Activated CD4-positive, alpha-beta memory T cell treated with anti-CD3 and anti-CD28 coated beads, Interleukin-2, amount 10 ng/mL, durations not matched to agents 7 days and 5 days (primary cell): ENCODE measurements at regions not wholly inside any gene's neighbourhood (a gene's known extent, or its start where the extent isn't known, plus 50 kb on each side); places are given as distances from the start of the nearest gene placed in this dataset.

ENCODE experiments used
- CTCF ChIA-PET: fragments of 350-600 bp; sonication (Branson Sonifier 250); formaldehyde crosslinking; loops from one replicate; lab custom pipeline; 2021; ENCODE audit warnings: antibody characterized with exemption, inconsistent platforms; lab: Charles Lee
- POLR2A ChIA-PET: fragments of 350-600 bp; sonication (Branson Sonifier 250); formaldehyde crosslinking; loops from one replicate; lab custom pipeline; 2021; ENCODE audit warnings: antibody characterized with exemption; lab: Charles Lee
- DNase-seq: peaks from one replicate; pipeline ENCODE4 v3.0.0-alpha.2; 2020
- H3K27ac Mint-ChIP-seq: one replicate; pipeline ENCODE4 v1.8.0; 2021; ENCODE audit warnings: mild to moderate bottlenecking, mixed read lengths
- H3K27me3 Mint-ChIP-seq: one replicate; pipeline ENCODE4 v1.8.0; 2021; ENCODE audit warnings: mixed read lengths
- H3K36me3 Mint-ChIP-seq: one replicate; pipeline ENCODE4 v1.8.0; 2021; ENCODE audit warnings: low read depth, mixed read lengths
- H3K4me1 Mint-ChIP-seq: one replicate; pipeline ENCODE4 v1.8.0; 2021; ENCODE audit warnings: mixed read lengths
- H3K4me3 Mint-ChIP-seq: one replicate; pipeline ENCODE4 v1.8.0; 2021; ENCODE audit warnings: mild to moderate bottlenecking, mixed read lengths
- H3K9me3 Mint-ChIP-seq: one replicate; pipeline ENCODE4 v1.8.0; 2021; ENCODE audit warnings: mixed read lengths

DNA sequence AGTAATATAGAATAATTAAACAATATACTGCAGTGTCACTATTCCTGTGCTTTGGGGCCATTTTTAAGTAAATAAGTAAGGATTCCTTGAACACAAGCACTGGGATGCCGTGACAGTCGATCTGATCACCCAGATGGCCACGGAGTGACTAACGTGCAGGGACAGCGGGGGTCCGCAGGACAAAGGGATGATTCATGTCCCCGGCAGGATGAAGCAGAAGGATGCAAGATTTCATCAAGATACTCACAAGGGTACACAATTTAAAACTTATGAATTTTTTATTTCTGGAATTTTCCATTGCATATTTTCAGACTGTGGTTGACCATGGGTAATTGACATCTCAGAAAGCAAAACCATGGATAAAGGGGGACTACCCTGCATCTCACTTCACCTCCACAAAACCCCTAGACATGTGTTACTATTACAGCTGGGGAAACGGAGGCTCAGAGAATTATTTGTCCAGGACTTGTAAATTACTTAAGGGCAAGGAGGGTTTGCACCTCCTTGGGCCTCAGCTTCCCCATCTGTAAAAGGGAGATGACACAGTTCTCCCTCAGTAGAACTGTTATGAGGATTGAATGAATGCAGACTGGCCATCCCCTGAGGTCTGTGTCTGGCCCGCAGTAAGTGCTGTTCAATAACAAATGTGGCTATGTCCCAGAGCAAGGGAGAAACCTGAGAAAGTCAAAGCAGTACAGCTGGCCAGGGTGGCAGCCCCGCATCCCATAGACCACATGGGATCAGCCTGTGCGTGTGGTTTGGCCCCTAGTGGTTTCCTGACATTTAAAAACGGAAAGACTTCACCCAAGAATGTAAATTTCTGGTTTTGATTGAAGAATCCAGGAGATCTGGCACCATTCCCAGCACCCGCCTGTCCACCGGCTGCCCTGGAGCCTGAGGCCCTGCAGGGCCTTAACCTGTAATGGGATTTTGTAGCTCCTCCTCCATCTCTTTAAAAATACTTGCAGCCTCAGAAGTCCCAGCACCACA is 235.5 kb downstream of the BMP7 start:
- no peaks in the 10 kb centered on the region for H3K36me3 Mint-ChIP-seq
- CTCF ChIA-PET = no interaction called here
- no peak overlapping the region for H3K27ac Mint-ChIP-seq
- no peaks in the 10 kb centered on the region for H3K27me3 Mint-ChIP-seq
- POLR2A ChIA-PET = no interaction called here
- H3K4me1 Mint-ChIP-seq = no peaks in the 10 kb centered on the region
- H3K4me3 Mint-ChIP-seq = no peak overlapping the region
- no peak for DNase-seq
- H3K9me3 Mint-ChIP-seq = peaks cover 2% of the 10 kb centered on the region

DNA sequence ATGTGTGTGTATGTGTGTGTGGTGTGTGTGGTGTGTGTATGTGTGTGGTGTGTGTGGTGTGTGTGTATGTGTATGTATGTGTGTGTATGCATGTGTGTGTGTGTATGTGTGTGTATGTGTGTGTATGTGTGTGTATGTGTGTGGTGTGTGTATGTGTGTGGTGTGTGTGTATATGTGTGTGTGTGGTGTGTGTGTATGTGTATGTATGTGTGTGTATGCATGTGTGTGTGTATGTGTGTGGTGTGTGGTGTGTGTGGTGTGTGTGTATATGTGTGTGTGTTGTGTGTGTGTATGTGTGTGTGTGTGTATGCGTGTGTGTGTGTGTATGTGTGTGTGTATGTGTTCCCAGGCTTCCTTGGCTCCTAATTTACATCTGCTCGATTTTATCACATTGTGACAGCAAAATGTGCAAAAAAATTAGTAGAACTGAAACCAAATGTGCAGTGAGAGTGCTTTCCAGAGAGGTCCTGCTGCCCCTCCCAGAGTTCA is 234.5 kb downstream of the BMP7 start:
- peaks cover 2% of the 10 kb centered on the region for H3K9me3 Mint-ChIP-seq
- no peaks in the 10 kb centered on the region for H3K36me3 Mint-ChIP-seq
- H3K27me3 Mint-ChIP-seq = no peaks in the 10 kb centered on the region
- DNase-seq = no peak
- no peaks in the 10 kb centered on the region for H3K4me1 Mint-ChIP-seq
- POLR2A ChIA-PET = no interaction called here
- H3K27ac Mint-ChIP-seq = no peak overlapping the region
- H3K4me3 Mint-ChIP-seq = no peak overlapping the region
- CTCF ChIA-PET = no interaction called here

DNA sequence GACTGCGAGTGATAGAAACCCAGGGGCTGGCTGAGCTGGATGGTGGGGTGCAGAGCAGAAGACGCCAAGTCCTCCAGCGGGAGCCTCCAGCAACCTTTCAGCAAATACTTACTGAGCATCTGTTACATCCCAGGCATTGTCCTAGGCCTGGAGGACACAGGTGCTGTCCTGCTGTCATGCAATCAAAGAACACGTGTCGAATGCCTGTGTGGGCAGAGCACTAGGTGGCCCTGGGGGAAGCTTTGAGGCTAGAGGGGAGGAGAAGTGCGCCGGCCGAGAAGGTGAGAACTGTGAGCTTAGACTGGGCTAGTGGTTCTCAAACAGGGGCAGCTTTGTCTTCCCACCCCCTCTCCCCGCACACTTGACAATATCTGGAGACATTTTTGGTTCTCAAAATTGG is 233.6 kb downstream of the BMP7 start:
- ChIA-PET POLR2A (no interaction called here), CTCF (no interaction called here)
- Mint-ChIP-seq H3K36me3 (no peaks in the 10 kb centered on the region), H3K27me3 (no peaks in the 10 kb centered on the region), H3K27ac (no peak overlapping the region), H3K4me1 (no peaks in the 10 kb centered on the region), H3K9me3 (peaks cover 2% of the 10 kb centered on the region), H3K4me3 (no peak overlapping the region)
- no peak for DNase-seq

DNA sequence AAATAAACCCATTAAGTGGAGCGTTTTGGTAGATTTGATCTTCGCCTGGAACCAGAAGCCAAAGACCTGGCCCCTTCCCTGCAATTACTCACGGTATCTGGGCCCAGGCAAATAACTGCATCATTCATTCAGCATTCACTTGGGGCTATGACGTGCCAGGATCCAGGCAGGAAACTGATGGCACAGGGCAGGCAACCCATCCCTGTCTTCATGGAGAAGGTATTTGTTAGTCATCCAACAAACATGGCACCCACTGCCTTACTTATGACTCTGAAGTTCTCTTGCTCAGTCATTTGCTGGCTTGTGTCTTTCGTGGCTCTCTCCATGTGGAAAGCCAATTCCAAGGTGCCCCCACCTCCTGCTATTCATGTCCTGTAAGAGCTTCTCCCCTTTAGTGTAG is 232.4 kb downstream of the BMP7 start:
- Mint-ChIP-seq H3K9me3 (peaks cover 2% of the 10 kb centered on the region), H3K4me1 (no peaks in the 10 kb centered on the region), H3K27ac (no peak overlapping the region), H3K36me3 (no peaks in the 10 kb centered on the region), H3K4me3 (no peak overlapping the region), H3K27me3 (no peaks in the 10 kb centered on the region)
- DNase-seq = no peak
- ChIA-PET POLR2A (no interaction called here), CTCF (no interaction called here)

DNA sequence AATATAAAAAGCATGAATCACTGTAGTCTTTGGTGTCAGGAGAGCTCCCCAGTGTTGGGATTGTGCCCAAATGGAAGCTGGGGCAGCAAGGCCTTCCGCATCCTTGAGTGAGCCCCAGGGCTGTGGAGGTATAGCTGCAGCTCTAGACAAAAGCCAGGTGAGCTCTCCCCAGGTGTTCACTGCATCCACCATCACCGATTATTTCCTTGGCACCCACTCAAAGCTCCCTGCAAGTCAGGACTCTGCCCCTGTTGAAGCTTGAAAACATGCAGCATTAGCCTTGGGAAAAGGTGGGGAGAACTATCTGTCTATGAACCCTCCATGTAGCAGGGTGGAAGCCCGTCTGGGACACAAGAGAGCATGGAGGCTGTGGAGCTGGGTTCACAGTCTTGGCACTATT is 228.8 kb downstream of the BMP7 start:
- Mint-ChIP-seq H3K27me3 (no peaks in the 10 kb centered on the region), H3K27ac (no peak overlapping the region), H3K9me3 (no peaks in the 10 kb centered on the region), H3K4me1 (no peaks in the 10 kb centered on the region), H3K36me3 (no peaks in the 10 kb centered on the region), H3K4me3 (no peak overlapping the region)
- DNase-seq = no peak
- ChIA-PET CTCF (no interaction called here), POLR2A (no interaction called here)

DNA sequence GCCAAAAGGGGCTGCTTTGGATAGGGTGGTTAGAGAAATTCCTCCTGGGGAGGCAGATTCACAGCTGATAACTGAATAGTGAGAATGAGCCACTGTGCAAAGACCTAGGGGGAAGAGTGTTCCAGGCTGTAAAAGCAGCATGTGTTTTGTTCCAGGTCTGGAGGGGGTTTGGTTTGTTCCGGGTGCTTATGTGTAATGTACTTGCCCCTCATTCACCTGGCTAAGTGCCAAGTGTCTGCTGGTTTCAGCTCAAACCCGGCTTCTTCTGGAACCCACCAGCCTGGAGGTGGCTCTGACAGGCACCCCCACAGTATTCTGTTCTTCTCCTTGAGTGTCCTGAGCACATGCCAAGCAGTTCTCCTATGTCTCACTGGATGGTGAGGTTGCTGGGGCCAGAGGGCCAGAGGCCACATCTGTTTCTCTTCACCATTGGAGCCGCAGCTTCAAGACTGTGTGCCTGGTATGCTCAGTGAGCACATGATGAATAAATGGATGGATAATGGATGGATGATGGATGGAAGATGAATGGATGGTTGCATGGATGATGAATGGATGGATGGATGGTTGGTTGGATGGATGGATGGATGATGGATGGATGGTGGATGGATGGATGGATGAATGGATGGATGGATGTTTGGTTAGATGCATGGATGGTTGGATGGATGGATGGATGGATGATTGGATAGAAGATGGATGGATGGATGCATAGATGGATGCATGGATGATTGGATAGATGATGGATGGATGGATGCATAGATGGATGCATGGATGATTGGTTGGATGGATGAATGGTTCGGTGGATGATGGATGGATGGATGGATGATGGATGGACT is 227.6 kb downstream of the BMP7 start:
- DNase-seq = no peak
- H3K36me3 Mint-ChIP-seq = no peaks in the 10 kb centered on the region
- POLR2A ChIA-PET = no interaction called here
- no peaks in the 10 kb centered on the region for H3K9me3 Mint-ChIP-seq
- H3K27ac Mint-ChIP-seq = no peak overlapping the region
- no peak overlapping the region for H3K4me3 Mint-ChIP-seq
- no peaks in the 10 kb centered on the region for H3K27me3 Mint-ChIP-seq
- H3K4me1 Mint-ChIP-seq = no peaks in the 10 kb centered on the region
- CTCF ChIA-PET = no interaction called here

DNA sequence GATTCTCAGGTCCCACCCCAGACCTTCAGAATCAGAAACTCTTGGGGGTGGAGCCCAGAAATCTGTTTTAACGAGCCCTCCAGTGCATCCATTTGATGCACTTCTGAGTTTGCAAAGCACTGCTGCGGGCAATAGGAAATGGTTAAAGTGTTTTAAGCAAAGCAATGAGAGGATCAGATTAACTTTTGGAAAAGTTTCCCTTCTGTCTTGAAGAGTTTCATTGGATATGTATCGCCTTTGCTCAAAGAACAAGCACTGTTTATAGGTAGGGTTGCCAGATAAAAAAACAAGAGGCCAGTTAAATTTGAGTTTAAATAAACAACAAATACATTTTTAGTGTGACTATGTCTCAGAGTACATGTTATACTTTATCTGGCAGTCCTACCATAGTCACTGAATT is 226.0 kb downstream of the BMP7 start:
- DNase-seq = no peak
- no peaks in the 10 kb centered on the region for H3K9me3 Mint-ChIP-seq
- ChIA-PET POLR2A (no interaction called here), CTCF (no interaction called here)
- no peak overlapping the region for H3K4me3 Mint-ChIP-seq
- no peaks in the 10 kb centered on the region for H3K4me1 Mint-ChIP-seq
- H3K27ac Mint-ChIP-seq = no peak overlapping the region
- H3K27me3 Mint-ChIP-seq = no peaks in the 10 kb centered on the region
- no peaks in the 10 kb centered on the region for H3K36me3 Mint-ChIP-seq

DNA sequence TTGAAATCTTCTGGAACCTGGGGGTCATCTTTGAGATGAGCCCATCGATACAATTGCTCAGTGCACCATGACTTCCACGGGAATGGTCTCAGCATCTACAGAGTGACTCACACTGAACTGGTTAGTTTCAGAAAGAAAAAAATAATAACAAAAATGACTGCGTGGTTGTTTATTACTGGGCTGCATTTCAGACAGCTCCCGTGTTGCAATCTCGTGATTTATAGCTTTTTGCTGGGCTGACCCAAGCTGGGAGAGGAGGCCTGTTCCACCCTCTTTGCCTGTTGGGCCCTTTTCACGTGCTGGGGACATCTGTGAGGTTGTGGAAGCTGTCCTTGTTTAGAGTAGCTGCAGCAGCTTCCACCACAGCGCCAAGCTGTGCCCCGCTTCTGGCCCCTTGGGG is 225.5 kb downstream of the BMP7 start:
- Mint-ChIP-seq H3K4me1 (no peaks in the 10 kb centered on the region), H3K27ac (no peak overlapping the region), H3K36me3 (no peaks in the 10 kb centered on the region), H3K4me3 (no peak overlapping the region), H3K9me3 (no peaks in the 10 kb centered on the region), H3K27me3 (no peaks in the 10 kb centered on the region)
- CTCF ChIA-PET = no interaction called here
- POLR2A ChIA-PET = no interaction called here
- no peak for DNase-seq

DNA sequence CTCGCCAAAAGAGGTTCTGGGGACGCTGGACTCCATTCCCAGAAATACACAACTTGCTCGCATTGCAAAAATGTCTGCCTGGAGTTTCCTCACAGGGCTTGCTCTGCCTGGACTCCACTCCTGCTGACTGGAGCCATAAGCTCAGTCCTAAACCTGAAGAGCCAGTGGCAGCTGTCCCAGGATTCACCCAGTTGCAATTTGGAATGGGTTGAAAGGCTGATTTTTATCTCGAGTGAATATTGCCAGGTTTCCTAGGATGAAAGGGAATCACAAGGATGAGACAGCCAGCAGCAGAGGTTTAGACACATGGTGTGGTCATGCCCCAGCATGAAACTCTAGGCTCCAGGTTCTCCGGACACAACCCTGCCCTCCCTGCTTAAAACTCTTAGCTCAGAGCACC is 223.3 kb downstream of the BMP7 start:
- CTCF ChIA-PET = interaction anchor here (0.7 to 1.2 kb wide), 2 partner anchors 9 to 18 kb away, joined by 3 read pairs; no protein-coding TSS in a partner anchor
- no peak overlapping the region for H3K4me3 Mint-ChIP-seq
- POLR2A ChIA-PET = no interaction called here

DNA sequence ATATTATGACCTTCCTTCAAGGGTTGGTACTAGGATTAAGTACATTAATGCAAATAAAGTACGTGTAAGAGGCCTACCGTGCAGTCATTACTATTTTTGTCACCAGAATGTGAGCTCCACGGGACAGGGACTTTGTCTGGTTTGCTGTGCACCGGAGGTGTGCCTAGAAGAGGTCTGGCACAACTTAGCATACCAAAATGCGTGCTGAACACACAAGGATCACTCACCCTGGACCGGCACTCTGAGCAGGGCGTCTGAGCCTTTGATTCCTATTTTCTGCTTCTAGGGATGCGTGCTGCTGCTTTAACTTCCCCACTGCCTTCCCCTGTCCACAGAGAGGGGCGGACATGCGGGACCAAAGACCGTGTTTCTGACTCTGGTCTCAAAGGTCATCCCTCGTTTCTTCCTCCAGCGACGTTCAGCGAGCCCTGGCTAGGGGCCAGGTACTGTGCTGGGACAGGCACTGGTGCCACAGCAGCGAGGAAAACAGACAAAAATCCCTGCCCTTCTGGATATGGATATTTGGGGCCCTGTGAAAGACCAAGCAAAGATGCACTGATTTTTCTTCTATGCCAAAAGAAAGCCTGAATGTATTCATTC is 222.7 kb downstream of the BMP7 start:
- Mint-ChIP-seq H3K4me1 (no peaks in the 10 kb centered on the region), H3K27me3 (no peaks in the 10 kb centered on the region), H3K9me3 (no peaks in the 10 kb centered on the region), H3K36me3 (no peaks in the 10 kb centered on the region), H3K4me3 (no peak overlapping the region), H3K27ac (no peak overlapping the region)
- POLR2A ChIA-PET = no interaction called here
- DNase-seq = no peak
- CTCF ChIA-PET = interaction anchor here (1.2 kb wide), 1 partner anchor 8 kb away, joined by 3 read pairs; no protein-coding TSS in a partner anchor

More for the DNA sequence above, 223.3 kb downstream of the BMP7 start:
- no peaks in the 10 kb centered on the region for H3K36me3 Mint-ChIP-seq
- no peaks in the 10 kb centered on the region for H3K9me3 Mint-ChIP-seq
- DNase-seq = no peak
- H3K27me3 Mint-ChIP-seq = no peaks in the 10 kb centered on the region
- no peak overlapping the region for H3K27ac Mint-ChIP-seq
- H3K4me1 Mint-ChIP-seq = no peaks in the 10 kb centered on the region

DNA sequence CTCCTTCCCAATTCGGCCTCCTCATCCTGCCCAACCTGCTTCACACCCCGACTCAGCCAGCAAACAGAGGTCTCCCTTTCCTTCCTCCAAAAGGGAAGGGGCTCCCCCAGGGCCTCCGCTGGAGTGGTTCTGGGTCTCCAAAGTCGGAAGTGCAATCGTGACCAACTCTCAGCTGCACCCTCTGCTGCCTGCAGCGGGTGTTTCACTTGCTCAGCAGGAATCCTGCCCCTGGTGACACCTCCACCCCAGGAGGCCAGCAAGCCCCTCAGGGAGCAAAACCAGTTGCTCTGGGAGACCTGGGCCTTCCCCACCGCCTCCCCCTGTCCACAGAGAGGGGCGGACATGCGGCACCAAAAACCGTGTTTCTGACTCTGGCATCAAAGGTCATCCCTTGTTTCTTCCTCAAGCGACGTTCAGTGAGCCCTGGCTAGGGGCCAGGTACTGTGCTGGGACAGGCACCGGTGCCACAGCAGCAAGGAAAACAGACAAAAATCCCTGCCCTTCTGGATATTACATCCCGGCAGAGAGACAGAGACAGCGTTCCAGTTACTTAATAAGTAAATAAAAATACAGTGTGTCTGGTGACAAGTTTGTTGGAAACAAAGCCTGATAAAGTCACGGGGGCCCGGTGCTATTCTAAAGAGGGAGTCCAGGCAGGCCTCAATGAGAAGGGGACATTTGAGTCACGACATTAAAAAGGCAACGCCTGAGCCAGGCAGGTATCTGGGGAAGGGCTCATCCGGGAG is 219.0 kb downstream of the BMP7 start:
- POLR2A ChIA-PET = no interaction called here
- Mint-ChIP-seq H3K27me3 (no peaks in the 10 kb centered on the region), H3K36me3 (no peaks in the 10 kb centered on the region), H3K4me1 (no peaks in the 10 kb centered on the region), H3K4me3 (no peak overlapping the region), H3K9me3 (no peaks in the 10 kb centered on the region), H3K27ac (no peak overlapping the region)
- CTCF ChIA-PET = no interaction called here
- no peak for DNase-seq

DNA sequence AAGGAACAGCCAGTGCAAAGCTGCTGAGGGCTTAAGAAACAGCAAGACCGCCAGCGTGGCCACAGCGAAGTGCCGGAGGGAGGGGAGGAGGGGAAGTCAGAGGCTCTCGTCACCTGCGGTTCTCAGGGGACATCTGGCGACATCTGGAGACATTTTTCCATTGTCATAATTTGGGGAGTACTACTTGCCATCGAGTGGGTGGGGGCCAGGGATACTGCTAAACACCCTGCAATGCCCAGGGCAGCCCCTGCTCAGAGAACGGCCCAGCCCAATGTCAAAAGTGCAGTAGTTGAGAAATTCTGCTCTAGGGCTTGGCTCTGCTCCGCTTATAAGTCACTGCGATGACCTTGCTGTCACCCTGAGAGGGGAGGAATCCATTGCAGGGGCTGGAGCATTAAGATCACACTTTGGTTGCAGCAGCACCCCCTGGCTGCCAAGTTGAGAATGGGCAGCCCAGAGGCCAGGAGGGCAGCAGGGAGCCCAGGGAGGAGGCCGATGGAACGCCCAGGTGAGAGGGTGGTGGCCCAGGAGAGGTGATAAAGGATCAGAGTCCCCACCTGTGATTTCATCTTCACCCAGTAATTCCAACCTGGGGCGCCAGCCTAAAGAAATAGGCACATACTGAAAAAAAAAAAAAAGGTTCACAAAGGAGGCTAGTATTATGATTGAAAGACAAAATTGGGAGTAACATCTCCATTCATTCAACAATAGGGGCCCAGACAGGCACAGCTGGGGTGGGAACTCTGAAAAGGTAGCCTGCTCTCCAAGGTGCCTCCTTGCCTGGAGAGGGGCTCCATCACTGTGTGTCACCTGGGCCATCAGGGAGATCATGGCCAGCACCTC is 218.2 kb downstream of the BMP7 start:
- H3K4me1 Mint-ChIP-seq = no peaks in the 10 kb centered on the region
- H3K4me3 Mint-ChIP-seq = no peak overlapping the region
- no peaks in the 10 kb centered on the region for H3K36me3 Mint-ChIP-seq
- POLR2A ChIA-PET = no interaction called here
- H3K27me3 Mint-ChIP-seq = no peaks in the 10 kb centered on the region
- H3K27ac Mint-ChIP-seq = no peak overlapping the region
- H3K9me3 Mint-ChIP-seq = no peaks in the 10 kb centered on the region
- CTCF ChIA-PET = interaction anchor here (0.8 to 0.9 kb wide), 2 partner anchors 11 to 114 kb away, joined by 3 to 5 read pairs; no protein-coding TSS in a partner anchor
- no peak for DNase-seq
